Panc1 (cell line): ENCODE measurements at regions not wholly inside any gene's neighbourhood (a gene's known extent, or its start where the extent isn't known, plus 50 kb on each side); places are given as distances from the start of the nearest gene placed in this dataset.

Experiments
- ATAC-seq: fragments of 200-7000 bp; cut with Tn5 transposase; 2 replicates; pipeline ENCODE4 v1.9.1; 2020; ENCODE audit warnings: mild to moderate bottlenecking, moderate library complexity
- BruUV-seq: library from RNA; stranded (reverse); fragments of 400-500 nt; replicated peaks from 2 replicates; lab custom pipeline; 2021; lab: Mats Ljungman, UMichigan
- CTCF ChIA-PET: fragments of 300-600 bp; sonication (Branson Sonifier 250); formaldehyde crosslinking; loops from one replicate; lab custom pipeline; 2022; ENCODE audit warnings: antibody characterized with exemption; lab: Charles Lee
- POLR2A ChIA-PET: fragments of 300-600 bp; sonication (Branson Sonifier 250); formaldehyde crosslinking; loops from one replicate; lab custom pipeline; 2022; ENCODE audit warnings: antibody characterized with exemption; lab: Charles Lee
- DNase-seq: peaks from one replicate; pipeline ENCODE4 v3.0.0-alpha.2; 2010; ENCODE audit warnings: low read depth, low spot score
- H3K27ac ChIP-seq: 2 replicates; pipeline ENCODE4 v1.5.1; 2011; ENCODE audit warnings: mild to moderate bottlenecking, low read length, inconsistent platforms
- H3K27me3 ChIP-seq: fragments of 200-500 bp; sonication (Bioruptor generic); 2 replicates; pipeline ENCODE4 v1.6.0; 2014; ENCODE audit warnings: low read length, inconsistent platforms; ENCODE audit not compliant: control insufficient read depth, insufficient read depth
- H3K36me3 ChIP-seq: fragments of 200-500 bp; sonication (Bioruptor generic); 2 replicates; pipeline ENCODE4 v1.5.1; 2014; ENCODE audit warnings: inconsistent platforms, mild to moderate bottlenecking, low read length, moderate library complexity; ENCODE audit not compliant: control insufficient read depth, insufficient read depth
- H3K4me1 ChIP-seq: 2 replicates; pipeline ENCODE4 v1.5.1; 2011; ENCODE audit warnings: inconsistent platforms, mild to moderate bottlenecking, low read length, moderate library complexity; ENCODE audit not compliant: control insufficient read depth, insufficient read depth
- H3K4me3 ChIP-seq, 2 experiments: 2 replicates each; pipeline ENCODE4 v1.5.1; 2011 to 2012; ENCODE audit warnings: low read depth in 2 of 2, low read length in 2 of 2, mild to moderate bottlenecking in 2 of 2, inconsistent platforms in 1 of 2, moderate library complexity in 1 of 2
- H3K9me3 ChIP-seq: fragments of 200-500 bp; sonication (Bioruptor generic); 2 replicates; pipeline ENCODE4 v1.5.1; 2014; ENCODE audit warnings: low read depth, mild to moderate bottlenecking, inconsistent platforms, low read length, moderate library complexity; ENCODE audit not compliant: control insufficient read depth, insufficient read depth
- POLR2AphosphoS5 ChIP-seq: IDR thresholded peaks from 2 replicates; pipeline ENCODE4 v1.6.1; 2012; ENCODE audit warnings: mild to moderate bottlenecking, low read depth, low read length, moderate library complexity
- SIN3A ChIP-seq: IDR thresholded peaks from 2 replicates; pipeline ENCODE4 v1.6.1; 2012; ENCODE audit warnings: low read depth, mild to moderate bottlenecking, low read length, moderate library complexity, borderline replicate concordance; ENCODE audit not compliant: insufficient read depth
- TCF7L2 ChIP-seq: IDR thresholded peaks from 2 replicates; pipeline ENCODE4 v1.6.1; 2011; ENCODE audit warnings: mild to moderate bottlenecking, low read depth, low read length, inconsistent platforms
- in situ Hi-C: cut with HindIII; loops from 2 replicates; pipeline ENCODE4 v1.10.0; 2016; ENCODE audit warnings: low sequenced_read_pairs, low pct_unique_long_range_greater_than_20kb
- intact Hi-C: fragments of 100-400 bp; cut with micrococcal nuclease; formaldehyde crosslinking; loops from one replicate; pipeline ENCODE4 v1.10.0; 2022; ENCODE audit not compliant: unreplicated experiment
- TF ChIP-seq, protein P1 (sequence below): fragments of 450-650 bp; IDR thresholded peaks from 2 replicates; pipeline ENCODE4 v1.5.1; 2017; ENCODE audit warnings: mild to moderate bottlenecking
- TF ChIP-seq, protein P2 (sequence below), 2 experiments: IDR thresholded peaks; 2 replicates each; pipeline ENCODE4 v1.6.1; 2011 to 2012; ENCODE audit warnings: low read depth in 2 of 2, control low read depth in 1 of 2, low read length in 1 of 2, mild to moderate bottlenecking in 1 of 2, moderate library complexity in 1 of 2; ENCODE audit not compliant: insufficient read depth in 1 of 2

DNA sequence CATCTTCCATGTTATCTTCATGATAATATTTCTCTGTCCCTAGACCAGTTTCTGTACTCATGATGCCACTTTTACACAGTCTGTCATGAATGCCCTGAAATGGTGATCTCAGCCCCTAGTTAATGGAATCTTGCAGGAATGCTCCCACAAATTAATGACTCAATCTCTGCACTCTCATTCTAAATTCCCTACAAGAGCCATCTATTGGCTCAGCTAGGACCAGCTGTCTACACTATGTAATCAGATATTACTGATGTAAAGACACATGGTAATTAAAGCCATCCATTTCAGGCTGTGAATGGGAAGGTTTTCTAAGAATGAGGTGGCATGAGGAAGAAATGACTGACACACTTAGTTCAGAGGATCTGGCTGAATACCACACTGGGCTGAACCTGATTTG is 199.1 kb upstream of the KCND3 start:
- H3K27ac ChIP-seq, result no peak overlapping the region
- ATAC-seq (no peak), DNase-seq (no peak)
- ChIA-PET POLR2A (no interaction called here), CTCF (no interaction called here)
- no TSS peak for BruUV-seq
- intact Hi-C loops, result no loop called here
- H3K9me3 ChIP-seq, result no peaks in the 10 kb centered on the region
- H3K36me3 ChIP-seq, result no peaks in the 10 kb centered on the region
- H3K4me3 ChIP-seq, result no peak overlapping the region
- no peaks in the 10 kb centered on the region for H3K4me1 ChIP-seq
- in situ Hi-C loops, result no loop called here
- TF ChIP-seq SIN3A, result no peak
- no peak for TF ChIP-seq TCF7L2
- TF ChIP-seq, protein P1, sequence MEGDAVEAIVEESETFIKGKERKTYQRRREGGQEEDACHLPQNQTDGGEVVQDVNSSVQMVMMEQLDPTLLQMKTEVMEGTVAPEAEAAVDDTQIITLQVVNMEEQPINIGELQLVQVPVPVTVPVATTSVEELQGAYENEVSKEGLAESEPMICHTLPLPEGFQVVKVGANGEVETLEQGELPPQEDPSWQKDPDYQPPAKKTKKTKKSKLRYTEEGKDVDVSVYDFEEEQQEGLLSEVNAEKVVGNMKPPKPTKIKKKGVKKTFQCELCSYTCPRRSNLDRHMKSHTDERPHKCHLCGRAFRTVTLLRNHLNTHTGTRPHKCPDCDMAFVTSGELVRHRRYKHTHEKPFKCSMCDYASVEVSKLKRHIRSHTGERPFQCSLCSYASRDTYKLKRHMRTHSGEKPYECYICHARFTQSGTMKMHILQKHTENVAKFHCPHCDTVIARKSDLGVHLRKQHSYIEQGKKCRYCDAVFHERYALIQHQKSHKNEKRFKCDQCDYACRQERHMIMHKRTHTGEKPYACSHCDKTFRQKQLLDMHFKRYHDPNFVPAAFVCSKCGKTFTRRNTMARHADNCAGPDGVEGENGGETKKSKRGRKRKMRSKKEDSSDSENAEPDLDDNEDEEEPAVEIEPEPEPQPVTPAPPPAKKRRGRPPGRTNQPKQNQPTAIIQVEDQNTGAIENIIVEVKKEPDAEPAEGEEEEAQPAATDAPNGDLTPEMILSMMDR, result no peak
- TF ChIP-seq, protein P2, sequence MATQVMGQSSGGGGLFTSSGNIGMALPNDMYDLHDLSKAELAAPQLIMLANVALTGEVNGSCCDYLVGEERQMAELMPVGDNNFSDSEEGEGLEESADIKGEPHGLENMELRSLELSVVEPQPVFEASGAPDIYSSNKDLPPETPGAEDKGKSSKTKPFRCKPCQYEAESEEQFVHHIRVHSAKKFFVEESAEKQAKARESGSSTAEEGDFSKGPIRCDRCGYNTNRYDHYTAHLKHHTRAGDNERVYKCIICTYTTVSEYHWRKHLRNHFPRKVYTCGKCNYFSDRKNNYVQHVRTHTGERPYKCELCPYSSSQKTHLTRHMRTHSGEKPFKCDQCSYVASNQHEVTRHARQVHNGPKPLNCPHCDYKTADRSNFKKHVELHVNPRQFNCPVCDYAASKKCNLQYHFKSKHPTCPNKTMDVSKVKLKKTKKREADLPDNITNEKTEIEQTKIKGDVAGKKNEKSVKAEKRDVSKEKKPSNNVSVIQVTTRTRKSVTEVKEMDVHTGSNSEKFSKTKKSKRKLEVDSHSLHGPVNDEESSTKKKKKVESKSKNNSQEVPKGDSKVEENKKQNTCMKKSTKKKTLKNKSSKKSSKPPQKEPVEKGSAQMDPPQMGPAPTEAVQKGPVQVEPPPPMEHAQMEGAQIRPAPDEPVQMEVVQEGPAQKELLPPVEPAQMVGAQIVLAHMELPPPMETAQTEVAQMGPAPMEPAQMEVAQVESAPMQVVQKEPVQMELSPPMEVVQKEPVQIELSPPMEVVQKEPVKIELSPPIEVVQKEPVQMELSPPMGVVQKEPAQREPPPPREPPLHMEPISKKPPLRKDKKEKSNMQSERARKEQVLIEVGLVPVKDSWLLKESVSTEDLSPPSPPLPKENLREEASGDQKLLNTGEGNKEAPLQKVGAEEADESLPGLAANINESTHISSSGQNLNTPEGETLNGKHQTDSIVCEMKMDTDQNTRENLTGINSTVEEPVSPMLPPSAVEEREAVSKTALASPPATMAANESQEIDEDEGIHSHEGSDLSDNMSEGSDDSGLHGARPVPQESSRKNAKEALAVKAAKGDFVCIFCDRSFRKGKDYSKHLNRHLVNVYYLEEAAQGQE (IDR thresholded peaks at IDR 0.05; ENCODE audit: insufficient read depth in 1 of 2, low read depth in 2 of 2, low read length in 1 of 2), result no peak
- TF ChIP-seq POLR2AphosphoS5, result no peak
- H3K27me3 ChIP-seq, result no peaks in the 10 kb centered on the region; the same call in 1 of the 2 replicates

DNA sequence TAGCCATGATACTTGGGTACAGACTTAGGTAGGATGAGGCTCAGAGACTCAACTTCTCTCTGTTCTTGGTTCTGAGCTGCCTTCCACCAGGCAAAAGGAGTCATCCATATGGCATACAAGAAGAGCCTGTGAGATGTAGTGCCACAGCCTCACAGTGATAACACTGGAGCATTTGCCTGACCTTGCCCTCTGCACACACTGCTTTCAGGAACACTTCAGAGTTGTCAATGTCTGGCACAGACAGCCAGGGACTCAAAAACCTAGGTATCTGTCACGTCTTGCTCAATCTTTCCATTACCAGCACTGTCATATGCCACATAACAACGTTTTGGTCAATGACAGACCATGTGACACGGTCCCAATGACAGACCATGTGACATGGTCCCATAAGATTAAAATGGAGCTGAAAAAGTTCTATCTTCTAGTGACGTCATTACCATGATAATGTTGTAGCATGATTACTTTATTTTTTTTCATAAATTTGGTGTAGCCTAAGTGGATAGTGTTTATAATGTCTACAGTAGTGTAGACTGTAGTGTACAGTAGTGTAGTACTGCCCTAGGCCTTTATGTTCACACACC is 199.9 kb upstream of the CTTNBP2NL start:
- H3K27ac ChIP-seq, result no peak overlapping the region
- no TSS peak for BruUV-seq
- no peaks in the 10 kb centered on the region for H3K36me3 ChIP-seq
- DNase-seq, result no peak
- POLR2A ChIA-PET, result no interaction called here
- TF ChIP-seq POLR2AphosphoS5, result no peak
- TF ChIP-seq, protein P1, result no peak
- no peak for TF ChIP-seq SIN3A
- TF ChIP-seq, protein P2 (IDR thresholded peaks at IDR 0.05; ENCODE audit: insufficient read depth in 1 of 2, low read depth in 2 of 2, low read length in 1 of 2), result no peak
- TF ChIP-seq TCF7L2, result no peak
- in situ Hi-C loops (no loop called here), intact Hi-C loops (no loop called here)
- no peaks in the 10 kb centered on the region for H3K9me3 ChIP-seq
- H3K27me3 ChIP-seq, result no peaks in the 10 kb centered on the region; the same call in 1 of the 2 replicates
- ATAC-seq, result no peak
- H3K4me1 ChIP-seq, result no peaks in the 10 kb centered on the region
- CTCF ChIA-PET, result no interaction called here
- no peak overlapping the region for H3K4me3 ChIP-seq
